GM13976 (cell line): ENCODE measurements at regions not wholly inside any gene's neighbourhood (a gene's known extent, or its start where the extent isn't known, plus 50 kb on each side); places are given as distances from the start of the nearest gene placed in this dataset.

ENCODE experiments used
- DNase-seq: peaks from one replicate; pipeline ENCODE4 v3.0.0; 2012; ENCODE audit warnings: low spot score
- CTCF ChIP-seq: IDR thresholded peaks from 2 replicates; pipeline ENCODE4 v1.5.1; 2012; ENCODE audit warnings: borderline replicate concordance, mild to moderate bottlenecking; ENCODE audit not compliant: insufficient read depth; ENCODE audit errors: extremely low read depth, missing control alignments, control extremely low read depth
- in situ Hi-C: fragments of 300-500 bp; cut with MboI; formaldehyde crosslinking; loops from one replicate; pipeline ENCODE4 v1.12.0; 2022; ENCODE audit warnings: low sequenced_read_pairs, mixed read lengths, inconsistent platforms; ENCODE audit not compliant: unreplicated experiment

GRCh38 chr14:71748196-71748595 lies 184.0 kb upstream of the RGS6 start:
- no peak for TF ChIP-seq CTCF
- in situ Hi-C loops = no loop called here
- no peak for DNase-seq

GRCh38 chr14:71749613-71750238 lies 182.5 kb upstream of the RGS6 start:
- no peak for TF ChIP-seq CTCF
- in situ Hi-C loops = loop anchor here (10.0 kb wide), 2 partner anchors 425 to 615 kb away; partner anchors contain the start of gene SIPA1L1
- no peak for DNase-seq

DNA sequence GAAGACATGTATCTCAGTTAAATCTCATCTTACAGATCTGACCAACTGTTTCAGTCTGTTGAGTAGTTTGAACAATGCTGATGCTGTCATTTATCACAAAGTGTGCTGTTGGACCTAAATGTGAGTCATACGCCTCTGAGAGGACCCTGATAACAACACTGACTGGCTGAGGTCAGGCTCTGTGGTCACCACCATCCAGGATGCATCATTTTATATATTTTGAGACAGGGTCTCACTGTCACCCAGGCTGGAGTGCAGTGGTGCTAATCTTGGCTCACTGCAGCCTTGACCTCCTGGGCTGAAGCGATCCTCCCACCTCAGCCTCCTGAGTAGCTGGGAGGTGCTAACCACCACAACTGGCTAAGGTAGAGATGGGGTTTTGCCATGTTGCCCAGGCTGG lies 181.0 kb upstream of the RGS6 start:
- no peak for DNase-seq
- no peak for TF ChIP-seq CTCF
- in situ Hi-C loops = loop anchor here (10.0 kb wide), 2 partner anchors 426 to 616 kb away; partner anchors contain the start of gene SIPA1L1

DNA sequence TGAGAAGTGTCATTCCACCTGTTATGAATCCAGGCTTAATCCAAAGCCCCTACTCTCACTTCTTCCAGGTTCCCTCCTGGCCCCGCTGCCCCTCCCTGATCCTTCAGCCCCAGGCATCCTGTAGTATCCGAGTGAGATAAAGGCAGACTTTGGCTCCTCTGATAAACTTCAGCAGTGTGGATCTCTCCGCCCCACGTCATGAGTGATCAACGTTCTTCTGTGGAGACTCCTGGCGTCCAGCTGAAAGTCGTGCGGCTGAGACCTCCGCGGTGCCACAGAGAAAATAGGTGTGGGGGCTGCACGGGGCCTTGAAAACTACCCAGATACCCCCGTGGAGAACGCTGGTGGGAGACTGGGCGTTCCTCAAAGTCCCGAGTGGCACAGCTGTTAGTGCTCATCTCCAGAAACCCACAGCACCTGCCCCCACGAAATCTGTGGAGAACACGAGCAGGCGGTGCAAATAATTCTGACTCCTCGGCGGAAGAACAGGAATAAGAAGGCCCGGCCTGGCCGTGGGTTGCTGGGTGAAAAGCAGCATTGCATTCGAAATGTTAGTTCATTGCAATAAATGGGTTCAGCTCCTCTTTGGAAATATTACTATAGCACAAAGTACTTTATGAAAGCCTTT lies 180.0 kb upstream of the RGS6 start:
- no peak for TF ChIP-seq CTCF
- no peak for DNase-seq
- in situ Hi-C loops = loop anchor here (10.0 kb wide), 2 partner anchors 427 to 617 kb away; partner anchors contain the start of gene SIPA1L1

DNA sequence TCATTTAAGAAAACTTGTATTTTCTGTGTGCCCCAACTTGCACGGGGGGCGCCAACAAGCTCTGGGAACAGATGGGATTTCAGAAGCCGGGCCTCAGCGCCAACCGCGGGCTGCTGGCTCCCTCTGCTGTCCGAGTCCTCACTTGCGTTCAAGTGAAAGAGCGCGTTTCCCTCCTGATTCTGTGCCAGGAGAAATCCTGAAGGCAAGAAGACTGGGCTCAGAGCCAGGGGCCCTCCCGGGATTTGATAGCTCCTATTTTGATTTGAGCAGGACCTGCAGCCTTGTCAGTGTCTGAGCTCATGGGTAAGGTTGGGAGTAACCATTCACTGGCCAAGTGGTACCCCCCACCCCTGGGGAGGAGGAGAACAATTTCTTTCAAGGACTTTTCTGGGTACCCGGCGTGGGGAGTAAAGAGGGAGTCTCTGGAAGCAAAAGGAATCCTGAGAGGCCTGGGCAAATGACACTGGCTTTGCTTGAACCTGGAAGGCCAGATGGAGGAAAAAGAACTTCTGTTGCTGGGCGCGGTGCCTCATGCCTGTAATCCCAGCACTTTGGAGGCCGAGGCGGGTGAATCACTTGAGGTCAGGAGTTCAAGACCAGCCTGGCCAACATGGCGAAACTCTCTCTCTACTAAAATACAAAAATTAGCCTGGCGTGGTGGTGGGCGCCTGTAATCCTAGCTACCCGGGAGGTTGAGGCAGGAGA lies 179.0 kb upstream of the RGS6 start:
- peak; percentile 86 for DNase-seq
- TF ChIP-seq CTCF = peak; percentile 92
- in situ Hi-C loops = loop anchor here (10.0 kb wide), 2 partner anchors 428 to 618 kb away; partner anchors contain the start of gene SIPA1L1

- TF ChIP-seq CTCF = no peak
- in situ Hi-C loops = loop anchor here (10.0 kb wide), 2 partner anchors 429 to 619 kb away; partner anchors contain the start of gene SIPA1L1
- no peak for DNase-seq
Measured at GRCh38 chr14:71753976-71754375, 178.3 kb upstream of the RGS6 start.
